ENCODE measurements at regions not wholly inside any gene's neighbourhood (a gene's known extent, or its start where the extent isn't known, plus 50 kb on each side); places are given as distances from the start of the nearest gene placed in this dataset.
"Not testable (repeated sequence)": the region's sequence is repeated elsewhere in the genome, so short reads cannot be mapped to it uniquely, and the experiment has no call there.

GRCh38 chr14:49106741-49107667 lies 479.2 kb downstream of the RPS29 start:
- intact Hi-C loops (cut with micrococcal nuclease) = no loop called here
- no peak overlapping the region for H3K27ac Mint-ChIP-seq

GRCh38 chr14:49105956-49106355 lies 480.2 kb downstream of the RPS29 start:
- intact Hi-C loops (cut with micrococcal nuclease) = no loop called here

More at GRCh38 chr14:49106741-49107667, 479.2 kb downstream of the RPS29 start:
- DNase-seq (ENCODE audit: low spot score) = no peak
- no peaks in the 10 kb centered on the region for H3K4me1 Mint-ChIP-seq (ENCODE audit: low read depth)
- H3K36me3 Mint-ChIP-seq (ENCODE audit: low read depth) = no peaks in the 10 kb centered on the region
- no peak overlapping the region for H3K4me3 Mint-ChIP-seq (ENCODE audit: low read depth)
- peaks cover 4% of the 10 kb centered on the region for H3K9me3 Mint-ChIP-seq
- no peaks in the 10 kb centered on the region for H3K27me3 Mint-ChIP-seq (ENCODE audit: low read depth)

GRCh38 chr14:49105512-49105911 lies 480.7 kb downstream of the RPS29 start:
- Mint-ChIP-seq H3K4me1 (ENCODE audit: low read depth) (no peaks in the 10 kb centered on the region), H3K36me3 (ENCODE audit: low read depth) (no peaks in the 10 kb centered on the region), H3K27ac (no peak overlapping the region), H3K27me3 (ENCODE audit: low read depth) (no peaks in the 10 kb centered on the region), H3K9me3 (peaks cover 4% of the 10 kb centered on the region), H3K4me3 (ENCODE audit: low read depth) (no peak overlapping the region)
- intact Hi-C loops (cut with micrococcal nuclease) = no loop called here
- no peak for DNase-seq (ENCODE audit: low spot score)

More at GRCh38 chr14:49105956-49106355, 480.2 kb downstream of the RPS29 start:
- Mint-ChIP-seq H3K4me1 (ENCODE audit: low read depth) (no peaks in the 10 kb centered on the region), H3K9me3 (peaks cover 4% of the 10 kb centered on the region), H3K27me3 (ENCODE audit: low read depth) (no peaks in the 10 kb centered on the region), H3K4me3 (ENCODE audit: low read depth) (no peak overlapping the region), H3K27ac (no peak overlapping the region), H3K36me3 (ENCODE audit: low read depth) (no peaks in the 10 kb centered on the region)
- DNase-seq (ENCODE audit: low spot score) = no peak

- no peaks in the 10 kb centered on the region for H3K27me3 Mint-ChIP-seq (ENCODE audit: low read depth)
- H3K4me3 Mint-ChIP-seq (ENCODE audit: low read depth) = no peak overlapping the region
- no peak for DNase-seq (ENCODE audit: low spot score)
- H3K9me3 Mint-ChIP-seq = peaks cover 4% of the 10 kb centered on the region
- intact Hi-C loops (cut with micrococcal nuclease) = no loop called here
- no peaks in the 10 kb centered on the region for H3K4me1 Mint-ChIP-seq (ENCODE audit: low read depth)
- H3K27ac Mint-ChIP-seq = no peak overlapping the region
- H3K36me3 Mint-ChIP-seq (ENCODE audit: low read depth) = no peaks in the 10 kb centered on the region
These were observed 493.8 kb downstream of the RPS29 start for GRCh38 chr14:49092345-49092744.

- intact Hi-C loops (cut with micrococcal nuclease) = no loop called here
- Mint-ChIP-seq H3K9me3 (no peaks in the 10 kb centered on the region), H3K27ac (no peak overlapping the region), H3K36me3 (ENCODE audit: low read depth) (no peaks in the 10 kb centered on the region), H3K4me1 (ENCODE audit: low read depth) (no peaks in the 10 kb centered on the region), H3K4me3 (ENCODE audit: low read depth) (no peak overlapping the region), H3K27me3 (ENCODE audit: low read depth) (no peaks in the 10 kb centered on the region)
- no peak for DNase-seq (ENCODE audit: low spot score)
These were observed 497.1 kb downstream of the RPS29 start for GRCh38 chr14:49089107-49089506.

GRCh38 chr14:49073292-49073691 lies 512.9 kb downstream of the RPS29 start:
- H3K27ac Mint-ChIP-seq; intact Hi-C loops (cut with micrococcal nuclease); DNase-seq (ENCODE audit: low spot score); H3K4me3 Mint-ChIP-seq (ENCODE audit: low read depth); H3K27me3 Mint-ChIP-seq (ENCODE audit: low read depth); H3K9me3 Mint-ChIP-seq; H3K36me3 Mint-ChIP-seq (ENCODE audit: low read depth); H3K4me1 Mint-ChIP-seq (ENCODE audit: low read depth): not testable (repeated sequence)

- Mint-ChIP-seq H3K27me3 (ENCODE audit: low read depth) (no peaks in the 10 kb centered on the region), H3K4me3 (ENCODE audit: low read depth) (no peak overlapping the region), H3K36me3 (ENCODE audit: low read depth) (no peaks in the 10 kb centered on the region), H3K27ac (no peak overlapping the region), H3K4me1 (ENCODE audit: low read depth) (no peaks in the 10 kb centered on the region), H3K9me3 (no peaks in the 10 kb centered on the region)
- intact Hi-C loops (cut with micrococcal nuclease) = no loop called here
- DNase-seq (ENCODE audit: low spot score) = no peak
These were observed 527.7 kb downstream of the RPS29 start for GRCh38 chr14:49058511-49058910.

- no peaks in the 10 kb centered on the region for H3K9me3 Mint-ChIP-seq
- intact Hi-C loops (cut with micrococcal nuclease) = no loop called here
- H3K4me1 Mint-ChIP-seq (ENCODE audit: low read depth) = no peaks in the 10 kb centered on the region
- H3K27ac Mint-ChIP-seq = no peak overlapping the region
- H3K36me3 Mint-ChIP-seq (ENCODE audit: low read depth) = no peaks in the 10 kb centered on the region
- no peaks in the 10 kb centered on the region for H3K27me3 Mint-ChIP-seq (ENCODE audit: low read depth)
- no peak overlapping the region for H3K4me3 Mint-ChIP-seq (ENCODE audit: low read depth)
- DNase-seq (ENCODE audit: low spot score) = no peak
These were observed 528.2 kb downstream of the RPS29 start for GRCh38 chr14:49057838-49058510.

GRCh38 chr14:49056021-49056420 lies 530.2 kb downstream of the RPS29 start:
- H3K36me3 Mint-ChIP-seq (ENCODE audit: low read depth) = no peaks in the 10 kb centered on the region
- no peaks in the 10 kb centered on the region for H3K4me1 Mint-ChIP-seq (ENCODE audit: low read depth)
- intact Hi-C loops (cut with micrococcal nuclease) = no loop called here
- H3K9me3 Mint-ChIP-seq = no peaks in the 10 kb centered on the region
- no peaks in the 10 kb centered on the region for H3K27me3 Mint-ChIP-seq (ENCODE audit: low read depth)
- no peak overlapping the region for H3K4me3 Mint-ChIP-seq (ENCODE audit: low read depth)
- H3K27ac Mint-ChIP-seq = no peak overlapping the region
- no peak for DNase-seq (ENCODE audit: low spot score)

- no peaks in the 10 kb centered on the region for H3K9me3 Mint-ChIP-seq
- no peaks in the 10 kb centered on the region for H3K36me3 Mint-ChIP-seq (ENCODE audit: low read depth)
- H3K27ac Mint-ChIP-seq = no peak overlapping the region
- intact Hi-C loops (cut with micrococcal nuclease) = no loop called here
- DNase-seq (ENCODE audit: low spot score) = no peak
- H3K4me1 Mint-ChIP-seq (ENCODE audit: low read depth) = no peaks in the 10 kb centered on the region
- no peak overlapping the region for H3K4me3 Mint-ChIP-seq (ENCODE audit: low read depth)
- no peaks in the 10 kb centered on the region for H3K27me3 Mint-ChIP-seq (ENCODE audit: low read depth)
These were observed 533.7 kb downstream of the RPS29 start for GRCh38 chr14:49052521-49052920.

- no peak overlapping the region for H3K4me3 Mint-ChIP-seq (ENCODE audit: low read depth)
- no peak overlapping the region for H3K27ac Mint-ChIP-seq
- no peaks in the 10 kb centered on the region for H3K36me3 Mint-ChIP-seq (ENCODE audit: low read depth)
- H3K27me3 Mint-ChIP-seq (ENCODE audit: low read depth) = no peaks in the 10 kb centered on the region
- H3K4me1 Mint-ChIP-seq (ENCODE audit: low read depth) = no peaks in the 10 kb centered on the region
- H3K9me3 Mint-ChIP-seq = no peaks in the 10 kb centered on the region
- no peak for DNase-seq (ENCODE audit: low spot score)
- intact Hi-C loops (cut with micrococcal nuclease) = no loop called here
These were observed 534.7 kb downstream of the RPS29 start for GRCh38 chr14:49051328-49052060.

GRCh38 chr14:49050822-49051221 lies 535.4 kb downstream of the RPS29 start:
- DNase-seq (ENCODE audit: low spot score) = no peak
- H3K27ac Mint-ChIP-seq = no peak overlapping the region
- no peaks in the 10 kb centered on the region for H3K4me1 Mint-ChIP-seq (ENCODE audit: low read depth)
- no peaks in the 10 kb centered on the region for H3K36me3 Mint-ChIP-seq (ENCODE audit: low read depth)
- no peak overlapping the region for H3K4me3 Mint-ChIP-seq (ENCODE audit: low read depth)
- H3K9me3 Mint-ChIP-seq = no peaks in the 10 kb centered on the region
- intact Hi-C loops (cut with micrococcal nuclease) = no loop called here
- no peaks in the 10 kb centered on the region for H3K27me3 Mint-ChIP-seq (ENCODE audit: low read depth)

- Mint-ChIP-seq H3K4me1 (ENCODE audit: low read depth) (no peaks in the 10 kb centered on the region), H3K4me3 (ENCODE audit: low read depth) (no peak overlapping the region), H3K27me3 (ENCODE audit: low read depth) (no peaks in the 10 kb centered on the region), H3K27ac (no peak overlapping the region), H3K36me3 (ENCODE audit: low read depth) (no peaks in the 10 kb centered on the region), H3K9me3 (no peaks in the 10 kb centered on the region)
- DNase-seq (ENCODE audit: low spot score) = no peak
- intact Hi-C loops (cut with micrococcal nuclease) = no loop called here
These were observed 536.5 kb downstream of the RPS29 start for GRCh38 chr14:49049711-49050110.
